ENCODE measurements at regions not wholly inside any gene's neighbourhood (a gene's known extent, or its start where the extent isn't known, plus 50 kb on each side); places are given as distances from the start of the nearest gene placed in this dataset.

DNA sequence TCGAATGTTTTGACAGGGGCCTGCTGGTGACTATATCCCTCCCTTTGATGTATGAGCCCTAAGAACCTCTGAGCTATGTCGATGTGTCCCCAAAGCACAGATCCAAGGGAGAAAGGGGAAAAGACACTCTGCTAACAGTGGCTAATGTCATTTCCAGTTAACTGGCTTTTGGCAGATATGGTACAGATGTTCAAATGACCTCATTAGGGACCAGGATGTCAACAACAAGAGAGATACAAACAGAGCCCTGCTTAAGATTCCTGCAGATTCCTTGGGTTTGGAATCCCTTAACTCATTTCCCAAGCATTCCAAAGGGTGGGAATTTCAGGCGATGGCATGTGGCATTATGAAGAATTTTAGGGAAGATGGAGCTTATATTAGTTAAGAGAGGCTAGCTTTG, 517.3 kb downstream of the SOX6 start:
- TF ChIP-seq ZNF792 (CRISPR knock-in tag; IDR thresholded peaks at IDR 0.05) (no peak), ZNF841 (CRISPR knock-in tag; IDR thresholded peaks at IDR 0.05; ENCODE audit: borderline replicate concordance) (no peak), ZMYM2 (CRISPR knock-in tag; IDR thresholded peaks at IDR 0.05) (no peak), EZH2 (conservative IDR thresholded peaks at IDR 0.05; ENCODE audit: low read depth, low read length) (no peak), ZNF296 (CRISPR knock-in tag; conservative IDR thresholded peaks at IDR 0.05) (no peak), SP1 (IDR thresholded peaks at IDR 0.05) (no peak), SP1 (CRISPR knock-in tag; IDR thresholded peaks at IDR 0.05) (no peak)
- TF ChIP-seq, protein P1, sequence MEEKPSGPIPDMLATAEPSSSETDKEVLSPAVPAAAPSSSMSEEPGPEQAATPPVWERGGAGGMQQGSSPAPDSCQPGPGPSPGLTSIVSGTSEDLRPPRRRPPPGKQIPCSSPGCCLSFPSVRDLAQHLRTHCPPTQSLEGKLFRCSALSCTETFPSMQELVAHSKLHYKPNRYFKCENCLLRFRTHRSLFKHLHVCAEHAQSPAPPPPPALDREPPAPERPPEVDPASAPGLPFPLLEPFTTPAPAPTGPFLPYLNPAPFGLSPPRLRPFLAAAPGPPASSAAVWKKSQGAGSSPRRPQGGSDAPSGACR (CRISPR knock-in tag; IDR thresholded peaks at IDR 0.05) = no peak
- TF ChIP-seq, protein P2, sequence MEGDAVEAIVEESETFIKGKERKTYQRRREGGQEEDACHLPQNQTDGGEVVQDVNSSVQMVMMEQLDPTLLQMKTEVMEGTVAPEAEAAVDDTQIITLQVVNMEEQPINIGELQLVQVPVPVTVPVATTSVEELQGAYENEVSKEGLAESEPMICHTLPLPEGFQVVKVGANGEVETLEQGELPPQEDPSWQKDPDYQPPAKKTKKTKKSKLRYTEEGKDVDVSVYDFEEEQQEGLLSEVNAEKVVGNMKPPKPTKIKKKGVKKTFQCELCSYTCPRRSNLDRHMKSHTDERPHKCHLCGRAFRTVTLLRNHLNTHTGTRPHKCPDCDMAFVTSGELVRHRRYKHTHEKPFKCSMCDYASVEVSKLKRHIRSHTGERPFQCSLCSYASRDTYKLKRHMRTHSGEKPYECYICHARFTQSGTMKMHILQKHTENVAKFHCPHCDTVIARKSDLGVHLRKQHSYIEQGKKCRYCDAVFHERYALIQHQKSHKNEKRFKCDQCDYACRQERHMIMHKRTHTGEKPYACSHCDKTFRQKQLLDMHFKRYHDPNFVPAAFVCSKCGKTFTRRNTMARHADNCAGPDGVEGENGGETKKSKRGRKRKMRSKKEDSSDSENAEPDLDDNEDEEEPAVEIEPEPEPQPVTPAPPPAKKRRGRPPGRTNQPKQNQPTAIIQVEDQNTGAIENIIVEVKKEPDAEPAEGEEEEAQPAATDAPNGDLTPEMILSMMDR (CRISPR knock-in tag; IDR thresholded peaks at IDR 0.05) = no peak
- TF ChIP-seq, protein P3, sequence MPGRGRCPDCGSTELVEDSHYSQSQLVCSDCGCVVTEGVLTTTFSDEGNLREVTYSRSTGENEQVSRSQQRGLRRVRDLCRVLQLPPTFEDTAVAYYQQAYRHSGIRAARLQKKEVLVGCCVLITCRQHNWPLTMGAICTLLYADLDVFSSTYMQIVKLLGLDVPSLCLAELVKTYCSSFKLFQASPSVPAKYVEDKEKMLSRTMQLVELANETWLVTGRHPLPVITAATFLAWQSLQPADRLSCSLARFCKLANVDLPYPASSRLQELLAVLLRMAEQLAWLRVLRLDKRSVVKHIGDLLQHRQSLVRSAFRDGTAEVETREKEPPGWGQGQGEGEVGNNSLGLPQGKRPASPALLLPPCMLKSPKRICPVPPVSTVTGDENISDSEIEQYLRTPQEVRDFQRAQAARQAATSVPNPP (CRISPR knock-in tag; IDR thresholded peaks at IDR 0.05) = no peak
- TF ChIP-seq, protein P4, sequence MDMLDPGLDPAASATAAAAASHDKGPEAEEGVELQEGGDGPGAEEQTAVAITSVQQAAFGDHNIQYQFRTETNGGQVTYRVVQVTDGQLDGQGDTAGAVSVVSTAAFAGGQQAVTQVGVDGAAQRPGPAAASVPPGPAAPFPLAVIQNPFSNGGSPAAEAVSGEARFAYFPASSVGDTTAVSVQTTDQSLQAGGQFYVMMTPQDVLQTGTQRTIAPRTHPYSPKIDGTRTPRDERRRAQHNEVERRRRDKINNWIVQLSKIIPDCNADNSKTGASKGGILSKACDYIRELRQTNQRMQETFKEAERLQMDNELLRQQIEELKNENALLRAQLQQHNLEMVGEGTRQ (IDR thresholded peaks at IDR 0.05; ENCODE audit: low read depth, low read length) = no peak
- TF ChIP-seq, protein P4 (CRISPR knock-in tag; IDR thresholded peaks at IDR 0.05; ENCODE audit: borderline replicate concordance) = no peak
